Left ventricle myocardium superior (tissue), 1 donor: ENCODE measurements at regions not wholly inside any gene's neighbourhood (a gene's known extent, or its start where the extent isn't known, plus 50 kb on each side); places are given as distances from the start of the nearest gene placed in this dataset.

Experiments
- ATAC-seq: fragments of 200-7000 bp; cut with Tn5 transposase; one replicate; pipeline ENCODE4 v1.9.1; 2020; ENCODE audit warnings: mild to moderate bottlenecking, moderate library complexity
- DNase-seq: peaks from one replicate; pipeline ENCODE4 v3.0.0-alpha.2; 2020
- intact Hi-C: fragments of 100-400 bp; cut with micrococcal nuclease; formaldehyde crosslinking; loops from one replicate; pipeline ENCODE4 v1.11.0; 2022
- donor health status: DM: no; HTN: yes; CAD: no; lungs with severe emphysema.

DNA sequence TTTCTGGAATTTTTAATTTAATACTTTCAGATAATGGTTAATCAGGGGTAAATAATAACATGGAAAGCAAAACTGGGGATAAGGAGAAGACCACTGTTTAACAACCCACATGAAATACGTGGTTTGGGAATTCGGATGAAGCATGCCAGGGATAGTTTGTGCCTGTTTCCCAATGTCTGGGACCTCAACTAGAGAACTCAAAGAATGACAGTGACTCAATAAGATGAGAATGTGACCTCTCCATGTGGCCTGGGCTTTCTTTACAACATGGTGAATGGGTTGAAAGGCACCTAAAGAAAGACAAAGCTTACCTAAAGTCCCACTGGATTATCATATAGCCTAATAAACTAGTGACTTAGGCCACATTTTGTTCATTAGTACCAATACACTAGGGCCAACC, 460.3 kb upstream of the LRFN5 start:
- intact Hi-C loops, result loop anchor here (10.0 kb wide), 1 partner anchor 48 kb away; no protein-coding TSS in a partner anchor
- ATAC-seq (no peak), DNase-seq (no peak)

DNA sequence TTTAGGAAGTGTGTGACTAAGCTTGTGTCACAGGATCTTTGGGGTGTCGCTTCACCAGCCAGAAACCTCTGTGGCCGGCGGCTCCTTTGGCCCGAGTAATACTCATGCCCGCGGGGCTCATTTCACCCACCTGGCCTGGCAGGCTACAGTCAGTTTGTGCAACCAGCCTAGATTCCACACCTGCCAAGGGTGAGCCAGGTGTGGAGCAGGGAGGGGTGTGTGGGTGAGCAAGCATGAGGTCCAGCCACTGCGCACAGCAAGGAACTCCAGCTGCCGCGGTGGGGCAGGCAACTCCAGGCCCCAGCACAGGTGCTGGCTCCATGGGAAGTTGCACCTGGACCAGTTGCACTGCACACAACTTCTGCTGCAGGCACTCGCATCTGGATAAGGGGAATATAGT, 462.3 kb upstream of the LRFN5 start:
- ATAC-seq, result no peak
- intact Hi-C loops, result loop anchor here (10.0 kb wide), 1 partner anchor 50 kb away; no protein-coding TSS in a partner anchor
- no peak for DNase-seq

DNA sequence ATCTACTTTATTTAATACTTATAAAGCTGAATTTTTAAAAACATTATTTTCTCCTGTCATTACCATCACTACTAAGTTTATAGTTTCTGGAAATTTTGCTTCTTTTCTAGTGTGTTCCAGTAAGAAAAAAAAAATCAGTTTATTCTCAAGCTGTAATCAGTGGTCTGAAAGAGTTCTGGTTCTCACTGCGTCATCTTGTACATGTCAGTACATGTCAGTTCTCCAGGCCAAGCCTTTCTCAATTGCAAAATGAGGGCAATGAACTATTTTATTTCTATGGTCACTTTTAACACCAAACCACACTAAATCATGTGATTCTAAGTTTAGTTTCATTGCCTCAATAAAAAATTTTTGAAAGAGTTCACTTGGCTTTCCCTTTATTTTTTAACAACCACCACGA, 468.9 kb upstream of the LRFN5 start:
- ATAC-seq (no peak), DNase-seq (no peak)
- intact Hi-C loops, result no loop called here

- intact Hi-C loops, result no loop called here
These were observed 476.4 kb upstream of the LRFN5 start for GRCh38 chr14:41130274-41130673.

DNA sequence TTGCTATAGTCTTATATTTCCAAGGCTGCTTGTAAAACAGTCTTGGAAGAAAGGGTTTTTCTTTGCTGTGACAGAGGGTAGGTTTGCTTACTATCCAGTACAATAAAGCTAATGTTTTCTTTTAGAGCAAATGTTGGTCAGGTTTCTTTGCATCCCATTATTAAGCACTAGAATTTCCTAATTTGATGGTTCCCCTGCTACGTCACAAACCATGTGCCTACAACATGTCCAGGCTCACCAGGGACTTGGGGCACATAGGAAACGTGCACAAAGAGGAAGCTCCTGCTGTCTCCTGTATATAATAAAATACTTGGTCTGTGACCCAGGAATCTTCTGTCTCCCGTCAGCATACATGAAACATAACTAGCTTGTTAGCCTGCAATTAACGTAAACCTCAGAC, 486.3 kb upstream of the LRFN5 start:
- no peak for ATAC-seq
- intact Hi-C loops, result no loop called here

More at GRCh38 chr14:41130274-41130673, 476.4 kb upstream of the LRFN5 start:
- ATAC-seq (no peak), DNase-seq (no peak)

GRCh38 chr14:41096131-41096530, 510.5 kb upstream of the LRFN5 start:
- ATAC-seq (no peak), DNase-seq (no peak)
- intact Hi-C loops, result no loop called here

More for the DNA sequence above, 486.3 kb upstream of the LRFN5 start:
- DNase-seq, result no peak

DNA sequence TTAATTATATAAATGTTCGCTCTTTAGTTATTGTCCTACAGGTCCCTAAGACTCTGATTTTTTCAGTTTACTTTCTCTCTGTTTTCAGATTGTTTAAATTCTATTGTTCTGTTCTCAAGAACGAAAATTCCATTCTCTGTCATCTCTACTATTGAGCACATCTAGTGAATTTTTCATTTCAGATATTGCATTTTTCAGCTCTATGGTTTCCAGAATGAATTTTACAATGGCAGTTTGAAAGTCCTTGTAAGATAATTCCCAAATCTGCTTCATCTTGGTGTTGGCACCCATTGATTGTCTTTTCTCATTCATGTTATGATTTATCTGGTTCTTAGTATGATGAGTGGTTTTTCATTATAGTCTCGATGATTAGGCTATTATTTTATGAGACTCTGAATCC, 519.6 kb upstream of the LRFN5 start:
- no peak for DNase-seq

DNA sequence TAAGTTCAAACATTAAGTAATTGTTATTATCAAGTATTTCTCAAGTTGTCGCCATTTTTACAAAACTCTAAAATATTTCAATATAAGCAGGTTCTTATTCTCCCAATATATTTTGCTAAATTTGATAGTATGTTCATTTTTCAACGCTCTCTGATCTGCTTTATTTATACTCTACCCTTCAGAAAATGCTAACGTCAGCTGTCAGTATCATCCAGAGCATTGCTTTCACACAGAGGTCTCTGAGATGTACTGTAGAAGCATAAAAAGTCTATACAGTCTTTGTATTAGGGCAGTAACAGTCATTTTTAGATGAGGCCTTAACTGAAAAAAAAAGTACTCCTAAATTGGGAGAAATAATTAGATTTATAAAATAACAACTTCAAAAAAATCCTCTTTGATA, 533.1 kb upstream of the LRFN5 start:
- intact Hi-C loops, result no loop called here
- DNase-seq (no peak), ATAC-seq (no peak)

More for the DNA sequence above, 519.6 kb upstream of the LRFN5 start:
- ATAC-seq, result no peak
- intact Hi-C loops, result no loop called here

DNA sequence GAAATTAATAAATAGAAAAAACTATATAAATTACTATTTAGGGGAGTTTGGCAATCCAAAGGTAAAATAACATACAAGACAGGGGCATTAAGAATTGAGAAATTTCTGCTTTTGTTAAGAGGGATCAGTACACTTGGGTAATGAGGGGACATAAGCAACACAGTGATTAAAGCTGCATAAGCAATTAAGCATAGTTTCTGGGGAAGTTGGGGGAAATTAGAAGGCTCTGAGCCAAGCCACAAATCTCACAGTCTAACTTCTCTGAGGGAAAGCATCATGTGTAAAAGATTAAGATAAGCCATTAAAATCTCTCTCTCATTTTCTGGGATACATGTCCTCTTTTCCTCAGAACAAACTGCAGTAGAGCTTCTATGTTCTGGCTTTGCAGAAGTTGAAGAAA, 533.9 kb upstream of the LRFN5 start:
- intact Hi-C loops, result no loop called here
- ATAC-seq, result no peak
- DNase-seq, result no peak

DNA sequence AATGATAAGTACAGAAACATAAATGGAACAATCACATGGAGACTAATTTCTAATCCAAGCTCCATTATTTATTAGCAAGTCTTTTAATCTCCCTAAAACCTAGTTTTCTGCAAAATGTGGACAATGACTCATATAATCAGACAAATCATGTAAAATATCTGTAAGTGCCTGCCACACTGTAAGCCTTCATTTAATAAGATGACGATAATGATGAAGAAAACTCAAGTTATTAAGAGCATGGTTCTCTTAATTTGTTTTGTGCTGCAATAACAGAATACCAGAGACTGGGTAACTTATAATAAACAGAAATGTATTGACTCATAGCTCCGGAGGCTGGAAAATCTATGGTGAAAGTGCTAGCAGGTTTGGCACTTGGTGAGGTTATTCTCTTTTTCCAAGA, 535.3 kb upstream of the LRFN5 start:
- intact Hi-C loops, result no loop called here
- DNase-seq (no peak), ATAC-seq (no peak)

DNA sequence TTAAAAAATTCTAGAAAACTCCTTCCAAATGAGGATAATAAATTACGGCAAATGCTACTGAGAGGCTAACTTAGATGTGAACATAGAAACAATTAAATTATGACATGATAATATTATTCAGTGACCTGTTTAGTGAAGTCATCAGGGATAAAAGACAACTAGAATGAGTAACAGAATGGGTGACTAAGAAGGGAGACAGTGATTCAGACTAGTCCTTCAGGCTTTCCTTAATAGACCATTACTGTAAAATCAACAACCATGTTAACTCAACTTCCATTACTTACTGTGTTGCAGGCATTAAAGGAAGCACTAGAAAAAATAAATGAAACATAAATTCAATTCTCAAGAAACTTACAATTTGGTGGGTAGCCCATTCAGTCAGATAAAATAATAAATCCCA, 543.9 kb upstream of the LRFN5 start:
- no peak for DNase-seq
- intact Hi-C loops, result no loop called here
- ATAC-seq, result no peak

DNA sequence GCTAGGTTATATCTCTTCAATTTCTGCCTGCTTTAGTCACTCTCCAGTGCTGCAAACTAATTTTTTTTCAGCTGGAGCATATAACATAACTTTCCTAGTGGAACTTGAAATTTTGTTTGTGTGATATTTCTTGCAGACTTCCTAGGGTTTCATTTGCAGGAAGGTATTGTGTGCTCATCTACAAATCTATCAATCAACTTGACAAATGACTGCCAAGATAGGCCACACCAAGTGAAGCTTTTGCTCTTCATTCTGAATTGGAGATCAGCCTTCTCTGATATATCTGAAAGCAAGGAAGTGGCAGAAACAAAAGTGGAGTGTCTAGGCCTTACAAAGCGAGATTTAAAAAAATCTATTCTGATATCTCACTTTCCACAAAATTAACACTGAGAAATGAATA, 551.1 kb upstream of the LRFN5 start:
- no peak for ATAC-seq
- no peak for DNase-seq

GRCh38 chr14:41051801-41052200, 554.9 kb upstream of the LRFN5 start:
- ATAC-seq, result no peak
- no peak for DNase-seq
- intact Hi-C loops, result no loop called here

More for the DNA sequence above, 551.1 kb upstream of the LRFN5 start:
- intact Hi-C loops, result no loop called here

- intact Hi-C loops, result no loop called here
These were observed 558.9 kb upstream of the LRFN5 start for GRCh38 chr14:41047763-41048162.

DNA sequence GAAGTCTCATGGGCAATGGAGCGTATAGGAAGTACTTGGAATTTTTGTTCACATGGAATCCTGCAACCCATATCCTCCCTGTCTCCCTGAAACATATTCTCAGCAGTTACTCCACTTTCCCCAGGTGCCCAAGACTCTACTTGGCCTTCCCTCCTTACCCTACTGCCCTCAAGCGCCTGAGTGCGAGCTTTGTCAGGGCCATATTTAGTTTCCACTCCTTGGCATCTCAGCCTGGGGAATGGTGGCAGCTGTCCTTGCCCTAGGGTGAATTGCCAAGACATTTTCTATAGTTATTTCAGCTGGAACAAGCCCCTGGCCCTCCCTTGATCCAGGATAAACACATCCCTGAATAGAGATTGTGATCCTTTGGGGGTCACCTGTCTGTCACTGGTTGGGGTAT, 569.3 kb upstream of the LRFN5 start:
- DNase-seq, result no peak
- intact Hi-C loops, result no loop called here
- ATAC-seq, result no peak

More at GRCh38 chr14:41047763-41048162, 558.9 kb upstream of the LRFN5 start:
- no peak for ATAC-seq
- no peak for DNase-seq

DNA sequence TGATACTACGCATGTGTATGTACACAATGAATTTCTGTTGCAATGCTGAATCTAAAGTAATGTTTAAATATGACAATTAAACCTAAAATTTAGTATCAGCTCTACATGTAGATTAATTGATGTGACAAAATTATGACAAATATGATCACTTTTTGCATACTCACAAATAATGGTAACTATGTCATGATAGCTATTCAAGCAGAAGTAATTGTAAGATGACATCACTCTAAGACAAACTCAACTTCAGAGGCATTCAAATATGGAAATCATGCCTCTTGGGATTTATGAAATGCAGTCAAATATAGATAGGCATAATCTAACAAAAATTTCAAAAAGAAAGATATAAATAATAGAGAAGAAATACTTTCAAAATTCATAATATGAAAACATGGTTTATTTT, 571.7 kb upstream of the LRFN5 start:
- ATAC-seq (no peak), DNase-seq (no peak)
- intact Hi-C loops, result no loop called here

- no peak for ATAC-seq
- intact Hi-C loops, result no loop called here
- no peak for DNase-seq
These were observed 583.7 kb upstream of the LRFN5 start for GRCh38 chr14:41022932-41023331.

DNA sequence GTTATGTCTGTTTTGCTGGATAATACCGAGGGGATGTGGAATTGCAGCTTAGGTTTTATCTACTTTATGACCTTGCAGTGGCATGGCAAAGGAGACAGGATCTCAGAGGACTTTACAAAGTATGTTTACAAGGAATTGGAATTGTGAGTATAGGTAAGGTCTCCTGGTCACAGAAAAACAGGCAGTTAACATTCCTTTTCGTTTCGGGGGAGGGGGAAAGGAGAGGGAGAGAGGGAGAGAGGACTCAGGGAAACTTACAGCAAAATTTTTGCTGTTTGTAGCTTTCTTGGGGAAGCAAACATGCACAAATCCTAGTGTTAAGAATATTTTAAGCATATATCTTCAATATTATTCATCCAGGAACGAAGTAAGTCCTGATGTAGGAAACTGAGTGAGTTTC, 590.5 kb upstream of the LRFN5 start:
- ATAC-seq, result no peak
- no peak for DNase-seq
- intact Hi-C loops, result no loop called here

- no peak for ATAC-seq
- DNase-seq, result no peak
- intact Hi-C loops, result no loop called here
These were observed 606.3 kb upstream of the LRFN5 start for GRCh38 chr14:41000350-41000749.

DNA sequence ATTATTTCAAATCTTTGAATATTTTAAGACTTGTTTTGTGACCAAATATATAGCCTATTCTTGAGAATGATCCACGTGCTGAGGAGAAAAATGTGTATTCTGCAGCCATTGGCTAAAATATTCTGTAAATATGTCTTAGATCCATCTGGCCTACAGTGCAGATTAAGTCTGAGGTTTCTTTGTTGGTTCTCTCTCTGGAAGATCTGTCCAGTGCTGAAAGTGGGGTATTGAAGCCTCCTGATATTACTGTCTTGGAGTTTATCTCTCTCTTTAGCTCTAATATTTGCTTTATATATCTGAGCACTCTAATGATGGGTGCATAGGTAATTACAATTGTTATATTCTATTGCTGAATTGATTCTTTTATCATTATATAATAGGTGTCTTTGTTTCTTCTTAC, 617.4 kb upstream of the LRFN5 start:
- DNase-seq, result no peak
- intact Hi-C loops, result no loop called here
- ATAC-seq, result no peak

DNA sequence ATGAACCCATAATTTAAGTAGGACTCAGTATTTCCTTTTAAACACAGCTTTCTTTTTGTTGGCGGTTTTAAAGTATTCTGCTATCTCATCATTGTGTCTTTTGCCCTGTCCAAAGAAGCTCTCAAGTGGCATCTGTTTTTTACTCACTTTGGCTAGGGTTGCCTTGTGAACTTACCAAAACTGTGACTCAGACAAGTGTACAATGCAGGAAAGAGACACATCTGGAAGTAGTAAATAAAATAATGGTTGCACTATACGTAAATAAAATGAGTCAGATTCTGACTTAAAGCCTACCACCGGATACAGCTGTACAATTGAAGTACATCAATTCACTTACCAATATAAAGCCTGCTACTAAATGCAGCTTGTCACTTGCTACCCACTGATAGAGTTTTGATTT, 619.2 kb upstream of the LRFN5 start:
- ATAC-seq, result no peak
- intact Hi-C loops, result no loop called here
- no peak for DNase-seq

GRCh38 chr14:40986655-40987054, 620.0 kb upstream of the LRFN5 start:
- intact Hi-C loops, result no loop called here
- DNase-seq (no peak), ATAC-seq (no peak)
